ENCODE measurements at regions not wholly inside any gene's neighbourhood (a gene's known extent, or its start where the extent isn't known, plus 50 kb on each side); places are given as distances from the start of the nearest gene placed in this dataset.

DNA sequence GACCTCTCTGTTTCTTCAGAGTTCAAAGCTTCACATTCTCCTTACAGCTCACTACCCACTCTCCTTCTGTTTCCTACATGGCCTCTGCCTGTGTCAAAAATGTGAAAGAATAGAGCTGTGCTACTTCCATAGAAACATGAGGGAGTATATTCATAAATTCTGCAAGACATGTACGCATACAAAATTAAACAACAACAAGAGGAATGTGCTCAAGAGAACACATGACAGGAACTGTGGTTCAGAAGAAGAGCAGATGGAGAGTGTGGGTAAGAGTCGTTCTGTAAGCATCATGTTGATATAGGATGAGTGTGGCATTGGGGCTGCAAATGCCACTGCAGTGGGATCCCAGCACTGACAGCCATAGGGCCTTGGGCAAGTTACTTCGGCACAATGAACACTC is 266.6 kb upstream of the SASH1 start:
- Histone ChIP-seq H2BK120ac (replicated peaks; ENCODE audit: low read depth, low read length) (no peak overlapping the region), H2BK20ac (ENCODE audit: low read length) (no peak overlapping the region), H3K23me2 (ENCODE audit: low read depth, low read length) (no peaks in the 10 kb centered on the region), H3K27ac (ENCODE audit: low read depth, low read length) (no peak overlapping the region), H2AK5ac (ENCODE audit: low read depth, low read length) (no peak overlapping the region), H3K4me1 (replicated peaks in 1 of 4; ENCODE audit: control insufficient read depth in 3 of 4, insufficient read depth in 4 of 4, low read length in 3 of 4) (no peaks in the 10 kb centered on the region), H3K56ac (replicated peaks; ENCODE audit: insufficient read length, low read depth, low read length) (no peak overlapping the region), H3K79me1 (ENCODE audit: low read depth, low read length) (no peaks in the 10 kb centered on the region), H3K9me3 (ENCODE audit: insufficient read depth in 2 of 2, low read depth in 1 of 2, low read length in 1 of 2) (no peaks in the 10 kb centered on the region), H3K4ac (replicated peaks; ENCODE audit: insufficient read length, low read depth, low read length) (no peak overlapping the region), H2BK15ac (ENCODE audit: low read length) (no peak overlapping the region), H2BK5ac (ENCODE audit: low read depth, low read length) (no peak overlapping the region), H4K5ac (ENCODE audit: insufficient read length, low read depth, low read length) (no peak overlapping the region), H3K23ac (ENCODE audit: insufficient read length) (no peak overlapping the region), H3K27me3 (replicated peaks in 1 of 4; ENCODE audit: control insufficient read depth in 3 of 4, extremely low read depth in 1 of 4, insufficient read depth in 3 of 4, low read length in 3 of 4) (no peaks in the 10 kb centered on the region), H4K20me1 (replicated peaks in 1 of 2; ENCODE audit: control insufficient read depth in 1 of 2, insufficient read depth in 2 of 2, low read length in 2 of 2) (no peaks in the 10 kb centered on the region), H3K4me3 (ENCODE audit: extremely low read depth in 1 of 4, insufficient read depth in 2 of 4, low read depth in 3 of 4, low read length in 4 of 4) (no peak overlapping the region), H3K36me3 (ENCODE audit: control insufficient read depth in 2 of 4, insufficient read depth in 4 of 4, low read length in 3 of 4) (no peaks in the 10 kb centered on the region), H3K18ac (ENCODE audit: extremely low read depth, low read length) (no peak overlapping the region), H2BK12ac (ENCODE audit: low read depth, low read length) (no peak overlapping the region), H4K91ac (replicated peaks; ENCODE audit: insufficient read length, low read length) (no peak overlapping the region), H3K14ac (ENCODE audit: insufficient read length) (no peak overlapping the region), H2AFZ (ENCODE audit: low read length) (no peak overlapping the region), H4K8ac (ENCODE audit: extremely low read depth, insufficient read depth, low read length) (no peak overlapping the region), H3K9ac (replicated peaks in 1 of 4; ENCODE audit: extremely low read depth in 1 of 4, low read depth in 3 of 4, low read length in 3 of 4) (no peak overlapping the region), H3K4me2 (ENCODE audit: insufficient read depth in 1 of 2, low read depth in 2 of 2, low read length in 2 of 2) (no peak overlapping the region), H3K79me2 (ENCODE audit: control insufficient read depth in 1 of 2, insufficient read depth in 2 of 2, low read length in 2 of 2) (no peaks in the 10 kb centered on the region)
- 89% methylated on average over 3 of the region's 3 CpGs; no CpG with 5 or more reads in 1 of the 2 experiments for WGBS, 2 experiments (ENCODE audit: extremely low coverage in 1 of 2, insufficient coverage in 1 of 2, insufficient read length in 1 of 2, insufficient replicate concordance in 2 of 2, low coverage in 1 of 2, low lambda C conversion rate in 2 of 2, missing lambda C conversion rate in 1 of 2)
- DNase-seq (ENCODE audit: low read depth in 1 of 2, low spot score in 2 of 2): no peak
- FAIRE-seq: no peak
- ChIA-PET CTCF (ENCODE audit: partially characterized antibody) (interaction anchor here (0.6 kb wide), 1 partner anchor 772 kb away, joined by 3 read pairs; no protein-coding TSS in a partner anchor), POLR2A (ENCODE audit: partially characterized antibody) (no interaction called here)
- TF ChIP-seq GABPA (IDR thresholded peaks at IDR 0.05; ENCODE audit: borderline replicate concordance, insufficient read depth, low read length): no peak
- TF ChIP-seq TCF12 (IDR thresholded peaks at IDR 0.05; ENCODE audit: low read depth, low read length): no peak
- TF ChIP-seq BCL11A (IDR thresholded peaks at IDR 0.05; ENCODE audit: low read depth in 2 of 2, low read length in 2 of 2): no peak
- TF ChIP-seq SAP30 (IDR thresholded peaks at IDR 0.05; ENCODE audit: insufficient read depth, insufficient replicate concordance, low read length): no peak
- TF ChIP-seq CHD2 (IDR thresholded peaks at IDR 0.05; ENCODE audit: low read length): no peak
- TF ChIP-seq GTF2F1 (IDR thresholded peaks at IDR 0.05; ENCODE audit: borderline replicate concordance, low read depth, low read length): no peak
- no peak for TF ChIP-seq NRF1 (IDR thresholded peaks at IDR 0.05; ENCODE audit: low read depth, low read length)

Measured in H1 (cell line).